ENCODE measurements at regions not wholly inside any gene's neighbourhood (a gene's known extent, or its start where the extent isn't known, plus 50 kb on each side); places are given as distances from the start of the nearest gene placed in this dataset.
"Not testable (repeated sequence)": the region's sequence is repeated elsewhere in the genome, so short reads cannot be mapped to it uniquely, and the experiment has no call there.

DNA sequence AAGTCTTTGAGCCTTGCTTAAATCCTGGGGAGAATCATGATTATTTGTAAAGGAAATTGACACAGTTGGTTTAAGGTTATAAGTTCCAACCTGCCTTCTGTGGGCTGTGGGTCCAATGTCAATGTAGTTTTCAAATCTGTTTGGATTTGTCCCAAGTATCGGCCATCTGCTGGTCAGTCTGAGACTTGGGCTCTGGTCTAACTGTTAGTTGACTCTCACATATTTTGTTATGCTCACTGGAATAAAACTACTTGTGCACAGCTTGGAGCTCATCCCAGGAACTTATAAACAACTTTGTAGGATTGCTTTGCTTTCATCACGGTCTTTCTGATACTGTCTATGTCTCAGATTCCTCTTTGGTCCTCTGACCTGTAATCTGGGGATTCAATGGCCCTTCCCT is 1026.2 kb upstream of the ZEB2 start:
- H3K36me3 ChIP-seq (ENCODE audit: insufficient read depth, low read length) = no peaks in the 10 kb centered on the region
- H3K9ac ChIP-seq (ENCODE audit: low read depth, low read length) = no peak overlapping the region
- no peaks in the 10 kb centered on the region for H3K9me3 ChIP-seq (replicated peaks; ENCODE audit: low read length)
- H3K27me3 ChIP-seq (ENCODE audit: control insufficient read depth, insufficient read depth, low read length) = no peaks in the 10 kb centered on the region
- H3K4me3 ChIP-seq (ENCODE audit: low read length) = no peak overlapping the region
- H3K4me2 ChIP-seq (ENCODE audit: low read length) = no peak overlapping the region
- no peaks in the 10 kb centered on the region for H3K4me1 ChIP-seq (ENCODE audit: control insufficient read depth, insufficient read depth, low read length)

DNA sequence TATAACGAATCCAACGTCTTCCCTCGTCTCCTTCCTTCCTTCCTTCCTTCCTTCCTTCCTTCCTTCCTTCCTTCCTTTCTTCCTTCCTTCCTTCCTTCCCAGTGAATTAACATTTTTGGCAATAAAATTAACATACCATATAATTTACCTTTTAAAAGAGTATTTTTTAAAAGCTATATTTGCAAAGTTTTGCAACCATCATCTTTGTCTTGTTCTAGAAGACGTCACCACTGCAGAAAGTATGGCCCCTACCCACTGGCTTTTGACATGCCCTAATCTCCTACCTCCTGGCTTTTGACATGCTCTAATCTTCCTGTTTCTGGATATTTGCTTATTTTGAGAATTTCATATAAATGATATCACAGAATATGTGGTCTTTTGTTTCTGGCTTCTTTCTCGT is 1023.9 kb upstream of the ZEB2 start:
- Histone ChIP-seq H3K4me1 (ENCODE audit: control insufficient read depth, insufficient read depth, low read length) (no peaks in the 10 kb centered on the region), H3K4me3 (ENCODE audit: low read length) (no peak overlapping the region), H3K4me2 (ENCODE audit: low read length) (no peak overlapping the region), H3K36me3 (ENCODE audit: insufficient read depth, low read length) (no peaks in the 10 kb centered on the region), H3K9ac (ENCODE audit: low read depth, low read length) (no peak overlapping the region), H3K27me3 (ENCODE audit: control insufficient read depth, insufficient read depth, low read length) (no peaks in the 10 kb centered on the region), H3K9me3 (replicated peaks; ENCODE audit: low read length) (no peaks in the 10 kb centered on the region)

DNA sequence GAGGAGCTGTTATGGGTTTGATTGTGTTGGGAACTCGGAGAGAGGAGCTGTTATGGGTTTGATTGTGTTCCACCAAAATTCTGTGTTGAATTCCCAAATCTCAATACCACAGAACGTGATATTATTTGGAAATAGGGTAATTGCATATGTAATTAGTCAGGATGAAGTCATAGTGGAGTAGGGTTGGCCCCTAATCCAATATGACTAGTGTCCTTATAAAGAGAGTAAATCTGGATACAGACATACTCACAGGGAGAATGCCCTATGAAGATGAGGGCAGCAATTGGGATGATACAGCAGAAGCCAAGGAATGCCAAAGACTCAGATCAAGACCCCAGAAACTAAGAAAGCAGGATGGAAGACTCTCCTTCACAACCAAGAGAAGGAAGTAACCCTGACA is 1023.2 kb upstream of the ZEB2 start:
- H3K4me2 ChIP-seq (ENCODE audit: low read length) = no peak overlapping the region
- no peaks in the 10 kb centered on the region for H3K36me3 ChIP-seq (ENCODE audit: insufficient read depth, low read length)
- no peaks in the 10 kb centered on the region for H3K27me3 ChIP-seq (ENCODE audit: control insufficient read depth, insufficient read depth, low read length)
- H3K4me3 ChIP-seq (ENCODE audit: low read length) = no peak overlapping the region
- no peaks in the 10 kb centered on the region for H3K9me3 ChIP-seq (replicated peaks; ENCODE audit: low read length)
- no peak overlapping the region for H3K9ac ChIP-seq (ENCODE audit: low read depth, low read length)
- no peaks in the 10 kb centered on the region for H3K4me1 ChIP-seq (ENCODE audit: control insufficient read depth, insufficient read depth, low read length)

DNA sequence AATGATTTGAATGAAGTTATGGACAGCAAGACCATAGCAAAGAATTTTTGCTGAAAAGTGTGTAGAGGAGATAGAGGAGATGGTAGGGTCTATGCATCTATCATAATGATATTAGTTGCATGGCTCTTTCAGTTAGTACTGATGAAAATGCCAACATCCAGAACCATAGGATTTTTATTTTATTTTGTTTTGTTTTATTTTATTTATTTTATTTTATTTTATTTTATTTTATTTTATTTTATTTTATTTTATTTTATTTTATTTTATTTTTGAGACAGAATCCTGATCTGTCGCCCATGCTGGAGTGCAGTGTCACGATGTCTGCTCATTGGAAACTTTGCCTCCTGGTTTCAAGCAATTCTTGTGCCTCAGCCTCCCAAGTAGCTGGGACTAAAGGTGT is 1021.1 kb upstream of the ZEB2 start:
- Histone ChIP-seq H3K36me3 (ENCODE audit: insufficient read depth, low read length) (no peaks in the 10 kb centered on the region), H3K4me3 (ENCODE audit: low read length) (no peak overlapping the region), H3K9me3 (replicated peaks; ENCODE audit: low read length) (no peaks in the 10 kb centered on the region), H3K27me3 (ENCODE audit: control insufficient read depth, insufficient read depth, low read length) (no peaks in the 10 kb centered on the region), H3K9ac (ENCODE audit: low read depth, low read length) (no peak overlapping the region), H3K4me2 (ENCODE audit: low read length) (no peak overlapping the region), H3K4me1 (ENCODE audit: control insufficient read depth, insufficient read depth, low read length) (no peaks in the 10 kb centered on the region)

DNA sequence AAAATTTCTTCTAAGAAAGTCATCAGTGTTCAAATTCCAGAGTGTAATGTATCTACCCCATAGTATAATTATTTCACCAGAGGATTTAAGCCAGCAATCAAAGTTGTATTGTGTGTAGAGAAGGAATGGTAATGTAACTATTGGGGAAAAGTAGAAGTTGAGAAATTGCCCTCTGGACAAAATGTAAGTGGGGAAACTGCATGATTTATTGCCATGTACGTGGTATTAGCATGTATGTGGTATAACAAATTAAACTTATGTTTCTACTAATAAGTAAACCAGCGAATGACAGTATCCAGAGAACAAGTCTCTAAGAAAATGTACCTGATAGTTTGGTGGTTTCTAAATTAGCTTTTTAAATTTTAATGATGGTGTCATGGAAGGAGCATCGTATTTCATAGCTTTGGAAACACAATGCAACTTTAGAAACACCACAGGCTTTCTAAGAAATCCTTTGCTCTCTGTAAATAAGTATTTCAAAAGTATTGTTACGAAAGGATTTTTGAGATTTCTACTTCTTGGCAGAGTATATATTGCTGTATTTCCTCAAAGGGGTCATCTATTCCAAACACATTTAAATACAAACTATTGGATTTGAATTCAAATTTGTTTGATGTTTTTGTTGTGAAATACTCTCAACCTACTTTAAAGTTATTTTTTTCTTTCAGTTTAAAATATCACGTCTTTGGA is 1018.9 kb upstream of the ZEB2 start:
- no peaks in the 10 kb centered on the region for H3K36me3 ChIP-seq (ENCODE audit: insufficient read depth, low read length)
- no peaks in the 10 kb centered on the region for H3K4me1 ChIP-seq (ENCODE audit: control insufficient read depth, insufficient read depth, low read length)
- H3K9me3 ChIP-seq (replicated peaks; ENCODE audit: low read length) = no peaks in the 10 kb centered on the region
- H3K9ac ChIP-seq (ENCODE audit: low read depth, low read length) = no peak overlapping the region
- no peak overlapping the region for H3K4me2 ChIP-seq (ENCODE audit: low read length)
- H3K27me3 ChIP-seq (ENCODE audit: control insufficient read depth, insufficient read depth, low read length) = no peaks in the 10 kb centered on the region
- H3K4me3 ChIP-seq (ENCODE audit: low read length) = no peak overlapping the region

DNA sequence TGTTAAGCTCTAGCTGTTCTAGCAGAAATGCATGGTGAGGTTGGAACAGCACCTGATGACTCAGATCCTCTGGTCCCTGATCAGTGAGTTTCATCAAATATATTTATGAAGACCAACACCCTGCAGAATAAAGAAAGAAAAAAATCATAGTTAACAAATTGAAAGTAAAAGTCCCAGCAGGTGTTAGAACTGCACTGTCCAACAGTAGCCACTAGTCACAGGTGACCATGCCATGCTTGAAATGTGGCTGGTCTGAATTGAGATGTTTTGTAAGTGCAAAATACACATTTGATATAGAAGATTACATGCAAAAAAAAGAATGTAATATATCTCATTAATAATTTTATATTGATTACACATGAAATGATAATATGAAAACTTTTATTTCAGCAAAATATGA is 1010.7 kb upstream of the ZEB2 start:
- no peak overlapping the region for H3K4me2 ChIP-seq (ENCODE audit: low read length)
- no peak overlapping the region for H3K9ac ChIP-seq (ENCODE audit: low read depth, low read length)
- no peak overlapping the region for H3K4me3 ChIP-seq (ENCODE audit: low read length)
- no peaks in the 10 kb centered on the region for H3K4me1 ChIP-seq (ENCODE audit: control insufficient read depth, insufficient read depth, low read length)
- H3K36me3 ChIP-seq (ENCODE audit: insufficient read depth, low read length) = no peaks in the 10 kb centered on the region
- H3K27me3 ChIP-seq (ENCODE audit: control insufficient read depth, insufficient read depth, low read length) = no peaks in the 10 kb centered on the region
- H3K9me3 ChIP-seq (replicated peaks; ENCODE audit: low read length) = no peaks in the 10 kb centered on the region

DNA sequence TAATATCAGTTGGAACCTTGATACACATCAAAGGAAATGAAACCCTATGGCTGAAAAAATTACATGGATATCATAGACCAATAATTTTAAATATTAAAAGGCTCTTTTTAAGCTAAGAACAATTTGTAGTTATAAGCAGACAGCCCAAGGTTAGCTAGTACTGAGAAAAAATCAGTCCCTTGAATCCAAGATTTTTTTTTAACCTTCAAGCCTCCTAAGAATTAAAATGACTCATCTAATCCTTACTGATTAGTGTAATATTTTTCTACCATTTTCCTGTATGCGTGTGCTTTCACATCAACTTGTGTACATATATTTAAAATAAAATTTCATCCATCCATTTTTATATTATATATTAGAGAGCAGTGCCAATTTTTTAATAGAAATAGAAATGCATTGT is 1004.9 kb upstream of the ZEB2 start:
- Histone ChIP-seq H3K4me1 (ENCODE audit: control insufficient read depth, insufficient read depth, low read length) (no peaks in the 10 kb centered on the region), H3K9ac (ENCODE audit: low read depth, low read length) (no peak overlapping the region), H3K4me3 (ENCODE audit: low read length) (no peak overlapping the region), H3K27me3 (ENCODE audit: control insufficient read depth, insufficient read depth, low read length) (no peaks in the 10 kb centered on the region), H3K36me3 (ENCODE audit: insufficient read depth, low read length) (no peaks in the 10 kb centered on the region), H3K4me2 (ENCODE audit: low read length) (no peak overlapping the region), H3K9me3 (replicated peaks; ENCODE audit: low read length) (no peaks in the 10 kb centered on the region)

DNA sequence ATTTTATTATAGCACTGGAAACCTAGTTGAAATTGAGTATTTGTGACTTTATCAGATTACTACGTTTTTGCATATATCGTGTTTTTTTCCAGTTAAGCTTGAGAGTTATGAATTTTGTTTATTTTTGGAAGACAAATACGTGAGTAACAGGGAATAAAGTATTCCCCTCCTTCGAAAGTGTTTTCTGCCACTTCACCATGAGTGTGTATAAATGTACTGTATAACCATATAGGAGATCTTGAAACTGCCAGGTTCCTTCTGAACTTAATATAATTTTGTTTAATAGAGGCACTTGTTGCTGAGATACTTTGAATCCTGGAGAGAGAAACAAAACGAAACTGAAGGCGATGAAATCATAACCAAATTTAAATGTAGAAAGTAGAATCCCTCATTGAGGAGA is 1004.4 kb upstream of the ZEB2 start:
- Histone ChIP-seq H3K36me3 (ENCODE audit: insufficient read depth, low read length) (no peaks in the 10 kb centered on the region), H3K9me3 (replicated peaks; ENCODE audit: low read length) (no peaks in the 10 kb centered on the region), H3K4me3 (ENCODE audit: low read length) (no peak overlapping the region), H3K27me3 (ENCODE audit: control insufficient read depth, insufficient read depth, low read length) (no peaks in the 10 kb centered on the region), H3K9ac (ENCODE audit: low read depth, low read length) (no peak overlapping the region), H3K4me2 (ENCODE audit: low read length) (no peak overlapping the region), H3K4me1 (ENCODE audit: control insufficient read depth, insufficient read depth, low read length) (no peaks in the 10 kb centered on the region)

DNA sequence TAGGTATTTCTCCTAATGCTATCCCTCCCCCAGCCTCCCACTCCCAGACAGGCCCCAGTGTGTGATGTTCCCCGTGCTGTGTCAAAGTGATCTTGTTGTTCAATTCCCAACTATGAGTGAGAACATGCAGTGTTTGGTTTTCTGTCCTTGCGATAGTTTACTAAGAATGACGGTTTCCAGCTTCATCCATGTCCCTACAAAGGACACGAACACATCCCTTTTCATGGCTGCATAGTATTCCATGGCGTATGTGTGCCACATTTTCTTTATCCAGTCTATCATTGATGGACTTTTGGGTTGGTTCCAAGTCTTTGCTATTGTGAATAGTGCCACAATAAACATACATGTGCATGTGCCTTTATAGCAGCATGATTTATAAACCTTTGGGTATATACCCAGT is 999.3 kb upstream of the ZEB2 start:
- H3K9me3 ChIP-seq (replicated peaks; ENCODE audit: low read length); H3K4me2 ChIP-seq (ENCODE audit: low read length); H3K9ac ChIP-seq (ENCODE audit: low read depth, low read length); H3K27me3 ChIP-seq (ENCODE audit: control insufficient read depth, insufficient read depth, low read length); H3K4me3 ChIP-seq (ENCODE audit: low read length); H3K36me3 ChIP-seq (ENCODE audit: insufficient read depth, low read length); H3K4me1 ChIP-seq (ENCODE audit: control insufficient read depth, insufficient read depth, low read length): not testable (repeated sequence)

DNA sequence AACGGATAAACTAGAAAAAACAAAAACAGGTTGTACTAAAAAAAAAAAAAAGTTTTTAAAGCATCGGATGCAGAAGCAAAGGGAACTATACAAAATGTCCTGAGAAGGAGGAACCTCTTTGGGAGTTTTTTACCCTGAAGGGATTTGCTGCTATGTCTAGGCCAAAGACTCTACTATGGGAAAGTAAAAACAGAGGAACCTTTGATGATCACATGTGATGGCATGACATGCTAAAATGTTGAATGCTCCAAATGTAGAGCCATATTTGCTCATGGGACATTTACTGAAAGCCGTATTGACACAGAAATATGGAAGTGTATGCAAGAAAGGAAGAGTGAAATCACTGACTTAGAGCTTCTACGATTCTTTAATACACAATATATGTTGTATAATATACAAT is 992.0 kb upstream of the ZEB2 start:
- Histone ChIP-seq H3K9me3 (replicated peaks; ENCODE audit: low read length) (no peaks in the 10 kb centered on the region), H3K27me3 (ENCODE audit: control insufficient read depth, insufficient read depth, low read length) (no peaks in the 10 kb centered on the region), H3K4me3 (ENCODE audit: low read length) (no peak overlapping the region), H3K9ac (ENCODE audit: low read depth, low read length) (no peak overlapping the region), H3K4me1 (ENCODE audit: control insufficient read depth, insufficient read depth, low read length) (no peaks in the 10 kb centered on the region), H3K36me3 (ENCODE audit: insufficient read depth, low read length) (no peaks in the 10 kb centered on the region), H3K4me2 (ENCODE audit: low read length) (no peak overlapping the region)

DNA sequence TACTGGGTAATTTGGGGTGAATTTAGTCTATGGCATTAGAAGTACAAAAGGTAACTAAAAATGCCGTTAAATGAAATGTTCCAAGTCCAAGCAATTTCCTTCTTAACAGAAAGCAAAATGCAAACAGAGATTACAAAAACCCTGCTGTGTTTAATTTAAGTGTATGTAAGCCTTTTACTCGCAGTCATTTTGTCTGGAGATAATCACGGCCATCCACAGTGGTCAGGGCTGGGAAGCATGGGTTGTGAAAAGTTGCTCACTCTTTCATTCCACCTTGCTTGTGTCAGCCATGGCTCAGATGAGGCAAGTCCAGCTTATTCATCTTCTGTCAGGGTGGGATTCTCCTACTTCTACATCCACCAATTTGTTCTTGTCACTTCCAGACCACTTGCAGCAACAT is 983.6 kb upstream of the ZEB2 start:
- H3K4me1 ChIP-seq (ENCODE audit: control insufficient read depth, insufficient read depth, low read length) = no peaks in the 10 kb centered on the region
- no peaks in the 10 kb centered on the region for H3K36me3 ChIP-seq (ENCODE audit: insufficient read depth, low read length)
- no peaks in the 10 kb centered on the region for H3K27me3 ChIP-seq (ENCODE audit: control insufficient read depth, insufficient read depth, low read length)
- H3K9ac ChIP-seq (ENCODE audit: low read depth, low read length) = no peak overlapping the region
- no peak overlapping the region for H3K4me2 ChIP-seq (ENCODE audit: low read length)
- no peak overlapping the region for H3K4me3 ChIP-seq (ENCODE audit: low read length)
- no peaks in the 10 kb centered on the region for H3K9me3 ChIP-seq (replicated peaks; ENCODE audit: low read length)

DNA sequence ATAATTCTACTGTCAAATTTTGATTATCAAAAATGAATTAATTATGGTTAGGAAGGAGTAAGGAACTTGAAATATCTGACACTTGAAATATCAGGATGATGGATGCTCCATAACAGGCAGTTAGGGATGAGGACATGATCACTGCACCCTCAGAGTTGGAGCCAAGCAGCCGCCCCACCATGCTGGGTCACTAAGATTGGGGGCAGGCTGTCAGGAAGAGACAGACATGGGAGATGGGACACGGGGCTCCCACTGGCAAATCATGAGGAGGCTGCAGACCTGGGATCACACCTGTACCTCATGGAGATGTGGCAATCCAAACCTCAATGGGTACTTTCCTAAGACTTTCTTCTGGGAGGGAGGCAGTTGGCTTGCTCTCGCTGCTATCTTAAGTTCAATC is 982.0 kb upstream of the ZEB2 start:
- Histone ChIP-seq H3K4me2 (ENCODE audit: low read length) (no peak overlapping the region), H3K9ac (ENCODE audit: low read depth, low read length) (no peak overlapping the region), H3K4me3 (ENCODE audit: low read length) (no peak overlapping the region), H3K36me3 (ENCODE audit: insufficient read depth, low read length) (no peaks in the 10 kb centered on the region), H3K27me3 (ENCODE audit: control insufficient read depth, insufficient read depth, low read length) (no peaks in the 10 kb centered on the region), H3K9me3 (replicated peaks; ENCODE audit: low read length) (no peaks in the 10 kb centered on the region), H3K4me1 (ENCODE audit: control insufficient read depth, insufficient read depth, low read length) (no peaks in the 10 kb centered on the region)

Measured in skeletal muscle satellite cell (primary cell).